ENCODE measurements at regions not wholly inside any gene's neighbourhood (a gene's known extent, or its start where the extent isn't known, plus 50 kb on each side); places are given as distances from the start of the nearest gene placed in this dataset.

DNA sequence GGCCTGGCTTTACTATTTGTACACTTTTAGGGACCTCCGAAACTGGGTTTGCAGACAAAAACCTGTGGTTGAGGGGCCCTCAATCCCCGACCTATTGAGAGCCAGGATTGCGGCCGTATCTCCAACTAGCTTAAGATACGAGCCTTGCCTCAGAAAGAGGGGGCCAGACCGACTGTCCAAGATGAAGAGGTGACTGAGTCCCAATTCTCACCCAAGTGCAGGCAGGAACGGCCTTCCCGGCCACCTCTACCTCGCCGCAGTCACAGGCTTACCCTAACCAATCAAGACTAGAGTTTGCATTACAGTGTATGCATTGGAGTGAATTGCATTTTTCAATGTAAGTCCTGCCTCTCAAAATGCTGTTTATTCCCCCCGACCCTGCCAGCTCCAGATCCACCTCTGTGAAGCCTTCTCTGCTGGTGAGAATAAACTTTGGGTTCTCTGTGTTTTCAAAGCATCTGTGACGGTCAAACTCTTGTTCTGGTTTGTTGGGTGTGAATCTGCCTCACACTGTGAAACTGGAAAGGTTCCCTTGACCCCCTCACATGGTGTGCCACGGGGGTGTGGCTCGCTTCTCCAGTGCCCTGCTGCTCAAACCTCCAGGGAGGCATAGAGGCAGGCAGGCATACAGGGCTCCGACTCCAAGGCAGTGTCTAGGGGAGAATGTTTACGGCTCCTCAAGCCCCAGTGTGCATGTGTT, 62.2 kb upstream of the WLS start:
- Histone ChIP-seq H3K4me1 (ENCODE audit: control insufficient read depth in 1 of 2, low read depth in 2 of 2) (peaks cover 8 to 14% of the 10 kb centered on the region in 2 donors), H3K27ac (no peak overlapping the region), H3K27me3 (replicated peaks; ENCODE audit: insufficient read depth) (no peaks in the 10 kb centered on the region), H3K4me3 (no peak overlapping the region), H3K9me3 (no peaks in the 10 kb centered on the region), H3K36me3 (no peaks in the 10 kb centered on the region)
- no peak for DNase-seq (ENCODE audit: low spot score)
- TF ChIP-seq, protein P1, sequence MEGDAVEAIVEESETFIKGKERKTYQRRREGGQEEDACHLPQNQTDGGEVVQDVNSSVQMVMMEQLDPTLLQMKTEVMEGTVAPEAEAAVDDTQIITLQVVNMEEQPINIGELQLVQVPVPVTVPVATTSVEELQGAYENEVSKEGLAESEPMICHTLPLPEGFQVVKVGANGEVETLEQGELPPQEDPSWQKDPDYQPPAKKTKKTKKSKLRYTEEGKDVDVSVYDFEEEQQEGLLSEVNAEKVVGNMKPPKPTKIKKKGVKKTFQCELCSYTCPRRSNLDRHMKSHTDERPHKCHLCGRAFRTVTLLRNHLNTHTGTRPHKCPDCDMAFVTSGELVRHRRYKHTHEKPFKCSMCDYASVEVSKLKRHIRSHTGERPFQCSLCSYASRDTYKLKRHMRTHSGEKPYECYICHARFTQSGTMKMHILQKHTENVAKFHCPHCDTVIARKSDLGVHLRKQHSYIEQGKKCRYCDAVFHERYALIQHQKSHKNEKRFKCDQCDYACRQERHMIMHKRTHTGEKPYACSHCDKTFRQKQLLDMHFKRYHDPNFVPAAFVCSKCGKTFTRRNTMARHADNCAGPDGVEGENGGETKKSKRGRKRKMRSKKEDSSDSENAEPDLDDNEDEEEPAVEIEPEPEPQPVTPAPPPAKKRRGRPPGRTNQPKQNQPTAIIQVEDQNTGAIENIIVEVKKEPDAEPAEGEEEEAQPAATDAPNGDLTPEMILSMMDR (IDR thresholded peaks at IDR 0.05), result no peak
- no peak for ATAC-seq (ENCODE audit: insufficient number of reproducible peaks, low FRiP score, low read depth)

GRCh38 chr1:68293609-68294366, 61.5 kb upstream of the WLS start:
- no peak for DNase-seq (ENCODE audit: low spot score)
- TF ChIP-seq, protein P1 (IDR thresholded peaks at IDR 0.05), result no peak
- no peak for ATAC-seq (ENCODE audit: insufficient number of reproducible peaks, low FRiP score, low read depth)
- H3K27ac ChIP-seq, result no peak overlapping the region
- H3K9me3 ChIP-seq, result no peaks in the 10 kb centered on the region
- H3K4me3 ChIP-seq, result peak overlapping the region; percentile 54
- H3K36me3 ChIP-seq, result no peaks in the 10 kb centered on the region
- peaks cover 8 to 14% of the 10 kb centered on the region in 2 donors for H3K4me1 ChIP-seq (ENCODE audit: control insufficient read depth in 1 of 2, low read depth in 2 of 2)
- no peaks in the 10 kb centered on the region for H3K27me3 ChIP-seq (replicated peaks; ENCODE audit: insufficient read depth)

DNA sequence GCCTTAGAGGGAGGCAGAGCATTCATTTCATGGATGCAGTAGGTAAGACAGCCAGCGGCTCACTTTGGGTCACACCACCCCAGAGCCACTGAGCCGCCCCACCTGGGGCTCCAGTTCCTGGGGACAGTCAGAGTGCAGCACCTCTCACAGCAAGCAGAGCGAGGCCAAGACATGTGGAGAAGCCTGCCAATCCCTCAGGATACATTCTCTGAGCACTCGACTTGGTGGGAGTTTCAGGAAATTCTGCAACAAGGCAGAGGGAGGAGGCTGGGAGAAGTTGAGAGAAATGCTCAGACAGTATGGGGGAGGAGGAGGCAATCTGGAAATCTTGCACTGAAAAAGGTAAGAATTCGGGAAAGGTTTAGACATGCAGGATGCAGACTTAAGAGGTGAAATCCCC, 60.8 kb upstream of the WLS start:
- Histone ChIP-seq H3K9me3 (no peaks in the 10 kb centered on the region), H3K36me3 (no peaks in the 10 kb centered on the region), H3K27me3 (replicated peaks; ENCODE audit: insufficient read depth) (no peaks in the 10 kb centered on the region), H3K4me3 (peak overlapping the region; percentile 54), H3K4me1 (ENCODE audit: control insufficient read depth in 1 of 2, low read depth in 2 of 2) (peaks cover 8 to 14% of the 10 kb centered on the region in 2 donors), H3K27ac (no peak overlapping the region)
- TF ChIP-seq, protein P1 (IDR thresholded peaks at IDR 0.05), result no peak
- ATAC-seq (ENCODE audit: insufficient number of reproducible peaks, low FRiP score, low read depth) (no peak), DNase-seq (ENCODE audit: low spot score) (no peak)

DNA sequence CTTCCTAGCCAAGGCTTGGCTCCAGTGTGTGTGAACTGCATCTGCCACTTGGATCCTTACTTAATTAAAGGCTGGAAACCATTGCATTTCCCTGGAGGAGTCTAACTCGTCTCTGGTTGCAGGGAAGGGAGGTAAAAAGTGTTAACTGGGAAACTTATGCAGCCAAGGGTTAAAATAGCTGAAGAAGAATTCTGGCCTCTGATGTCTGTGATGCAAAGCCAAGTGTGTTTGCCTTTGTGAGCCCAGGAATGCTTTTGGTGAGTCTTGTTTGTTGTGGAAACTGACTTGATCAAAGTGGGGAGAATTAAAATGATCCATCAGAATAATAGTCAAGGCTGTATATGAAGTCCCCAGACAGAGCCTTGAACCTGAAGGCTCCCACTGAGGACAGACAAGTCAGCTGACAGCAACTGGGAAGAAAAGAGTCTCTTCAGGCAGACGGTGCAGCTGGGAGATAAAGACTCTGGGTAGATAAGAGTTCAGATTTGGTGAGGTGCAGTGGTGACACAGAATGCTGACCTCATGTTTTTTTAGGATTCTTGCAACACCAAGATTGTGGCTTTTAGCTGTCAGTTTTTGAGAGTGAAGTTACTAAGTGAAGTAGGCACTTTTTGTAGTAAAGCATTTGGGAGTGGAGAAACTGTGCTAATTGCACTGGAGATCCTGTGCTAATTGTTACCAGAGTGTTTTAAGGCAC, 59.5 kb upstream of the WLS start:
- H3K36me3 ChIP-seq, result no peaks in the 10 kb centered on the region
- TF ChIP-seq, protein P1 (IDR thresholded peaks at IDR 0.05), result no peak
- H3K4me3 ChIP-seq, result no peak overlapping the region
- H3K4me1 ChIP-seq (ENCODE audit: control insufficient read depth in 1 of 2, low read depth in 2 of 2), result peaks cover 8 to 14% of the 10 kb centered on the region in 2 donors
- H3K9me3 ChIP-seq, result no peaks in the 10 kb centered on the region
- H3K27ac ChIP-seq, result no peak overlapping the region
- ATAC-seq (ENCODE audit: insufficient number of reproducible peaks, low FRiP score, low read depth) (no peak), DNase-seq (ENCODE audit: low spot score) (no peak)
- H3K27me3 ChIP-seq (replicated peaks; ENCODE audit: insufficient read depth), result no peaks in the 10 kb centered on the region

DNA sequence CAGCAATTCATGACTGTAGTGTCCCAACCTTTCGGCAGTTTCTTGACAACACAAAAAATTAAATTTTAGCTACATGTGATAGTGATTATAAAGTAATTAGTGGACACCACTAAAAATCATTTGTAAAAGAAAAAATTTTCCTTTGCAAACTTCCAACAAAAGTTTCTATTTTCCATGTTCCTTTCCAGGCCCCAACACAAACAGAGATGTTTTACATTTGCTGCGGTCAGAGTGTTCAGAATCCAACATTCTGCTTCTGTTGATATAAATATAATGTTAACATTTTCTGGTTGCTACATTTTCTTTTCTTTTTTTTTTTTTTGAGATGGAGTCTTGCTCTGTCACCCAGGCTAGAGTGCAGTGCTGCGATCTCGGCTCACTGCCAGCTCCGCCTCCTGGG, 54.9 kb upstream of the WLS start:
- H3K27me3 ChIP-seq (replicated peaks; ENCODE audit: insufficient read depth), result no peaks in the 10 kb centered on the region
- DNase-seq (ENCODE audit: low spot score), result no peak
- no peaks in the 10 kb centered on the region for H3K4me1 ChIP-seq (ENCODE audit: control insufficient read depth in 1 of 2, low read depth in 2 of 2)
- no peak overlapping the region for H3K27ac ChIP-seq
- TF ChIP-seq, protein P1 (IDR thresholded peaks at IDR 0.05), result no peak
- no peak for ATAC-seq (ENCODE audit: insufficient number of reproducible peaks, low FRiP score, low read depth)
- no peaks in the 10 kb centered on the region for H3K36me3 ChIP-seq
- no peaks in the 10 kb centered on the region for H3K9me3 ChIP-seq
- no peak overlapping the region for H3K4me3 ChIP-seq

Data from thoracic aorta (tissue), 2 donors.